SKM-1 (cell line): ENCODE measurements at regions not wholly inside any gene's neighbourhood (a gene's known extent, or its start where the extent isn't known, plus 50 kb on each side); places are given as distances from the start of the nearest gene placed in this dataset.
"Not testable (repeated sequence)": the region's sequence is repeated elsewhere in the genome, so short reads cannot be mapped to it uniquely, and the experiment has no call there.

Source experiments
- DNase-seq: peaks from one replicate; lab custom pipeline; 2025; ENCODE audit not compliant: unreplicated experiment; lab: John Stamatoyannopoulos, UW

DNA sequence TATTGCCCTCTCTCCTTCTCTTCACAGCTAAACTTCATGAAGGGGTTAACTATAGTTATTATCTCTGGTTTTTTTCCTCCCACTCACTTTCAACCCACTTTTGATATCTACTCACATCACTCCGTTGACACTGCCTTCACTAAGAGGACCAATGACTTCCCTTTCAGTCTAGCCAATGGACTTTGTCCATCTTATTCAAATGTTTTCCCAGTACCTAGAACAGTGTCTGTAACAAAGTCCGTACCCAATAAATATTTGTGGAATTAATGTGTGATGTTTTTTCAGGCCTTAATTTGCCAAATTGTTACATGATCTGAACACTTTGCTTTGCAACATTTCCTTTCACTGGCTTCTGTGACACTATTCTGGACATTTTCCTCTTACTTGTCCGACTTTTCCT is 106.0 kb upstream of the AR start:
- DNase-seq: no peak

DNA sequence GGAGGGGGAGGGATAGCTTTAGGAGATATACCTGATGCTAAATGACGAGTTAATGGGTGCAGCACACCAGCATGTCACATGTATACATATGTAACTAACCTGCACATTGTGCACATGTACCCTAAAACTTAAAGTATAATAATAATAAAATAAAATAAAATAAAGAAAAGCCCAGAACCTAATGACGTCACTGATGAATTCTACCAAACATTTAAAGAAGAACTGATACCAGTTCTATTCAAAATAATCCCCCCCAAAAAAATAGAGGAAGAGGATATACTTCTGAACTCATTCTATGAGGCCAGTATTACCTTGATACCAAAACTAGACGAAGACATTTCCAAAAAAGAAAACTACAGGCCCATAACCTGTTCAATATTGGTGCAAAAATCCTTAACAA is 68.6 kb upstream of the AR start:
- not testable (repeated sequence) for DNase-seq

DNA sequence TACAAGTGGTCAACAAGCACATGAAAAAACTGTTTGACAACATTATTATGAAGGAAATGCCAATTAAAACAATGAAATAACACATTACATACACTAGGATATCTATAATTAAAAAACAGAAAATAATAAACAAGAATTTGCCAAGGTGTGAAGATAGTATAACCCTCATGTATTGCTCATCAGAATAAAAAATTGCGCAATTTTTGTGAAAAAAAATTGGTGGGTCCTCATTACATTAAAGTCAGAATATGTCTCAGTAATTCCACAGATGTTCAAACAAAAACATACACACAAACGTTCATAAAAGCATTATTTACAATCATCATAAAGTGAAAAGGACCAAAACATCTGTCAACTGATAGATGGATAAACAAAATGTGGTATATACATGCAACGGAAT is 63.0 kb upstream of the AR start:
- DNase-seq: no peak
